ENCODE measurements at regions not wholly inside any gene's neighbourhood (a gene's known extent, or its start where the extent isn't known, plus 50 kb on each side); places are given as distances from the start of the nearest gene placed in this dataset.

- no peak for DNase-seq
These were observed 124.4 kb downstream of the P2RY1 start for GRCh38 chr3:152959307-152959706.

DNA sequence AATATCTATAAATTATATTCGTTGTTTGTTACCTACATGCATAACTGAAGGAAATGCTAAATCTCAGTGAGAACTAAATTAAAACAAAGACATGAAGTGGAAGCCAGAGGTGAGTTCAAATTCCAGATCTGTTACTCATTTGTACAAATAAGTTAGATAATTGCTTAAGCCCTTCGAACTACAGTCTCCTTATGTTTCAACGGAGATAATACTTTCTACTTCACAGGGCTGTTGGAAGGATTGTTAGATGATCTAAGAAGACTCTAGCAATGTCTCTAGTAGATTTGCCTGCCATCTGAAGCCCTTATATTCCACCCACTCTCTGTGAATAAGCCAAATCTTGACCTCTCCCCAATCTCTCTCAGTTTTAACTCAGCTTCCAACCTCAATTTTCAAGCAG lies 125.8 kb downstream of the P2RY1 start:
- no peak for DNase-seq

GRCh38 chr3:152961323-152961722 lies 126.4 kb downstream of the P2RY1 start:
- peak in 1 of 2 experiments; percentile 58 for DNase-seq

DNA sequence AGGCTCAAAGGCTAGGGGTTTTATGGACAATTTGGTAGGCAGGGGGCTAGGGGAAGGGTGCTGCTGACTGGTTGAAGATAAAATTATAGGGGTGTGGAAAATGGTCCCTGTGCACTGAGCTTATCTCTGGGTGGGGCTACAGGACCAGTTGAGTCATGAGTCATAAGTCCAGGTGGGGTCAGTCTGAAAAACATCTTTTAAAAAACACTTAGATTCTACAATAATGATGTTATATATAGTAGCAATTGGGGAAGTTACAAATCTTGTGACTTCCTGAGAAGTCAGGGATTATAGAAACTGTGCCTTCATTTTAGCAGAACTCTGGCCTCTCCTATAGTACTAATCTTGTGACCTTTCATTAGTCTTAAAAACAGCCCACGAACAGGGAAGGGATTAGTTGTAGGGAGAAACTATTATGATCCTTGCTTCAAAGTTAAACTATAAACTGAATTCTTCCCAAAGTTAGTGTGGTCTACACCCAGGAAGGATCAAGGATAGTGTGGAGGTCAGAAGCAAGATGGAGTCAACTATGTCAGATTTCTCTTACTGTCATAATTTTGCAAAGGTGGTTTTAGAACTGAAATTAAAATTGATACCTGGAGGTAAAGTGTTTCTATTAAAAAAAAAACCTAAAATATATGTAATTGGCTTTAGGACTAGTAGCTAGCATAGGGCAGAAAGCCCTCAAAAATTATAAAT lies 130.1 kb downstream of the P2RY1 start:
- no peak for DNase-seq

DNA sequence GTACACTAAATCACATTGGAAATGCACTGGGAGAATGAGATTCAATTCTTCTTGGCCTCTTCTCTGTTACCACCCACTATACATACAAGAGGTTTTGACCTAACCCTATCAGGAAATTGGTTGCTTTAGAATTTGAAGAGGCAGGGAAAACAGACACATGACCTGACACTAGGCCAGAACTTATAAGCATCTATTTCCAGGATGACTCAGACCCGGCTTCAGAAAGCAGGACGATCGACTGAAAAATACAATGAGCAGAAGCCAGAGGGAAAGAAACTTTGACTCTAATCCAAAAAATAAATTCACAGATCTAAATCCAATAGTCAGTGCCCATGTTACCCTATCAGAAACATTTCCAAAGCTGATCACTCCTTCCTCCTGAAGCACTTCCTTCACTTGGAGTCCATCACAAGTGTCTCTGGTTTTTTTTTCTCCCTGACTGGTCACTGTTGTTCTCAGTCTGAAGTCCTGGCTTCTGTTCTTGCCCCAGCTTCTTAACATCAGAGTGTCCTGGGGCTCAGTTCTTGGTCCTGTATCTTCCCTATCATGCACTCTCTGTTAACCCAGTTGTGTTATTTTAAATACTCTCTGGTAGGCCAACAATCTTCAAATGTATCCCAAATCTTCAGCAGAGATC lies 133.6 kb downstream of the P2RY1 start:
- no peak for DNase-seq

- no peak for DNase-seq
These were observed 134.8 kb downstream of the P2RY1 start for GRCh38 chr3:152969557-152970300.

- DNase-seq, result no peak
These were observed 135.9 kb downstream of the P2RY1 start for GRCh38 chr3:152970851-152971250.

DNA sequence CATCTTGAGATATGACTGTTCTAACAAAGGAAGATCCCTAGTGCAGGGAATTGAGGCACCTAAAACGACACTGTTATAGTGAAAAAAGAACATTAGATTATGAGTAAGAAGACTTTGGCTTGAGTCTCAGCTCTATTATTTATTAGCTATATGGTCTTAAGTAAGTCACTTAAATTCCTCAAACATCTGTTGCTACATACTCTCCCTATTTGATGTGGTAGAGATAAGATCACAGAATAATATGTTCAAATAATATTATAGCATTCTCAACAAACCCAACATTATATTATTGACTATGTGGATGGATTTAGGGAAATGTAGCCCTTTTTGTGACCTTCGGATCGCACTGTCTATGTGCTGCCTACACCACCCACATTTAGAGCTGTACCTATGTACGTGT lies 136.9 kb downstream of the P2RY1 start:
- no peak for DNase-seq

DNA sequence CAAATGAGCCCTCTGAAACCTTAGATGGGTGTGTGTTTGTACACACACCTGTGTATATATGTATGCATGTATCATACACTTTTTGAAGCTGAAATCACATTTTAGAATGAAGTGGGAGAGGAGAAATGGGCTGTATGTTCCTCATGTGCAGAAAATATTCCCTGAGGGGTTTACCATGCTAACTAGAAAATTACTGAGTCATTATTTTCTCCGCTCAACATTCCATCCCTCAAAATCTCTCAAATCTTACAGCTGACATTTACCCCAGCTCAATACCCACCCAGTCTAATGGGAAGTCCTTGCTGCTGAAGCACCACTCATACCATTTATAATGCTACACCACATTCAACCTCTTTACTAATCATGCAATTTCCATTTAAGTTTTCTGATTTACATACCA lies 138.6 kb downstream of the P2RY1 start:
- peak in 1 of 2 experiments; percentile 22 for DNase-seq

DNA sequence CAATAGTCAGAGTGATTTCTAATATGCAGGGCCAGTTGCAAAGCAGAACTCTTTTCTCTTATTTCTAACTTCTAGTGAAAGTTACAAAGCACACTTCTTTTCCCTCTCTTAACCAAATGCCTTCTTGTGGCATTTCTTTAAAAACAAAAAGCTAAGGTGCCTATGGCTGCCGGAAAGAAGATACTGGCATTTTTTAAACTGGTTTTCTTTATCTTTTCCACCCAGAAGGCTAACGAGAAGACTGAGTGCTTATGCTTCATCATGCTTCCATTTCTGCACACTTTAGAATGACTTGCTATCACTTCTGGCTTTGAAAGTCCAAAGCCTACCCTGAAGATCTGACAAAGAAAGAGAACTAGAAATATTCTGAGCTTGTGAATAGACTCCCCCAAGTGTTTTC lies 141.3 kb downstream of the P2RY1 start:
- no peak for DNase-seq

DNA sequence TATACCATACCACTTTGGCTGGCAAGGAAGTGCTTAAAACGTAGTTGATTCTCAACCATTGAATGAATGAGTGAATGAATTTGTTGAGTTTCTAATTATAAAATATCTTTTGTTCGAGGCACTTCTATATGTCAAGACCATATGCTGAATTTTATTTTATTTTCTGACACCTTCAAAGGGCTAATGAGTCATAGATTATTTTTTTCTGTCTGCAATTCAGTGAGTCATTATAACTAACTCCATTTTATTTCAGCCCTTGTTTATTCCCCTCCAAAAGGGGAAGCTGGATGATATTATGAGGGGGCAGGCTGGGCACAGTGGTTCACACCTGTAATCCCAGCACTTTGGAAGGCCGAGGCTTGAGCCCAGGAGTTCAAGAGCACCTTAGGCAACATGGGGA lies 142.4 kb downstream of the P2RY1 start:
- DNase-seq, result no peak

DNA sequence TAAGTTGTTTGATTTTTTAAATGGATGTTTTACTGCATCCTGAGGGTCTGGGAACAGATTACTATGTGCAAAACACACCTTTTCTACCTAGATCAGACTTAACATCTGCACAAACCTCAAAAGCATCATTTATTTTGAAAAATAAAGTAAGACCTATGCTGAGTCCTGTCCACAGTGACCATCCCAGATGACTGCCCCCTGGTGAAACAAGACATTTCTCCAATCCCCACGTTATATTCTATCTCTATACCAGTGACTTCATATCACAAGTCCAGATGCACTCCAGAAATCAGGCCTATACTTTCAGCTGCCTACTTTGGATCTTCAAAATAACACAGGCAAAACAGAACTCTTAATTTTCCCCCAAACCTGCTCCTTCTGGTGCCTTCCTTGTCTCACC lies 143.2 kb downstream of the P2RY1 start:
- no peak for DNase-seq

DNA sequence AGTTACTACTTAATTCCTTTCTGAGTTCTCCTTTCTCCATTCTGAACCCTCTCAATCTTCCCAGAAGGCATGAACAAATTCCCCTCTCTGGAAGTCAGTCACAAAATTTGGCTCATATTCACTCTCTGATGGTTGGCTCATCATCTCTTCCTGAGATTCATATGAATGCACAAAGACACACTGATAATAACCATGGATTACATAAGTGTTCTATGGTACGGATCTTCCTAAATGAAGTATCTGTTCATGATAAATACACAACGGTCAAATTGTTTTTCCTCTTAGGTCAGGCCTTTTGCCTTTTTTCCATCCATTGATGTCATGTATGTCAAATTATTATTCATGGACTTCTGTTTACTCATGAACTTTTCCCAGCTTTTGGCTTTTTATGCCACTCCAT lies 162.6 kb downstream of the P2RY1 start:
- no peak for DNase-seq

DNA sequence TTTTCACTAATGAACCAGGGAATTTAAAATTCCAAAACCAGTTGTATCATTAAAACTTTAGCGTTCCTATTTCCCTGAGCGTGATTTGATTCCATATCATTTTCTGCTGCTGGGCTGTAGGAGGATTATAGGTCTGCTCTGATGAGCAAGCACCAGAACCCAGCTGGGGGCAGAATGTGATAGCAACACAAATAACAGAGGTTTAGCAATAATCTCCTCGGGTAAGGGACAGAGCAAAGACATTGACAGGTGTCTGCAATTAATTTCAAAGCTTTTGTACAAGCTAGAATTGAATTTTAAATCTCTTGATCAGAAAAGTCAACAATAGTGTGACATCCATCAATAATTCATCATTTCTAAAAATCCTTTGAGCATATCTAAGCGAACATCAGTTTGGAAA lies 163.4 kb upstream of the RAP2B start:
- no peak for DNase-seq

GRCh38 chr3:153000325-153000724 lies 161.7 kb upstream of the RAP2B start:
- DNase-seq, result no peak

GRCh38 chr3:153001210-153002078 lies 160.6 kb upstream of the RAP2B start:
- no peak for DNase-seq

GRCh38 chr3:153003441-153003840 lies 158.6 kb upstream of the RAP2B start:
- no peak for DNase-seq

DNA sequence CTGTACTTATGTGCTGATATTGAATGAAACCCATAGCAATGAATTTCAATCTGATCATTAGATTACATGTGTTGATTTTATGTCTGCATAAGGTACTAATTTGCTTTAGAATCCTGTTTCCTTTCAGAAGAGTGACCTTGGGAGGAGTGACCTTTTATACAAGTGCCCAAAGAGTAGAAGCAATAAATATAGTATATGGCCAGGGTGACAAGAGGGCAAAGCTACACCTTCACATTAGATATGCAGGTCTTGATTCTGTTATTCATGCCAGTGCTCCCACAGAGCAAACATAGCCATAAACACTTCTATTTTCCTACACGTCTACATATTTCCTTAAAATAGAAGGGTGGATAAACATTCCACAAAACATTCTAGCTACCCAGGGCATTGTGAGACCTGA lies 158.2 kb upstream of the RAP2B start:
- DNase-seq, result no peak

DNA sequence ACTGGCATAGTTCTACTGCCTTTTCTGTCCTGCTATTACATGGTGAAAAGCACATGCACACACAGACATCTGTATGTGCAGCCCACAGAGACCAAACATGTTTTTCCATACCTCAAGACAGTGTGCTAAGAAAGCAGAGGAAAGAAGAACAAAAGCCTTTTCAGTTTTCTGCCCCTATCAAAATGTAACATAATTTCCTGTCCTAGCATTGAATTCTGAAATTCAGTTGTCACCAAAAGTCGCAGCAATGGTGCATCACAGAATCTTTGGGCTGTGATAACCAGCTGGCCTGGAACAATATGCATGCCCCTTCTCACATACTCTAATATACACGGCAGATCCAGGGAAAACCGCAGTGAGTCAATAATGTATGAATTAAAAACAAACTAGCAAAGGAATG lies 153.8 kb upstream of the RAP2B start:
- no peak for DNase-seq

DNA sequence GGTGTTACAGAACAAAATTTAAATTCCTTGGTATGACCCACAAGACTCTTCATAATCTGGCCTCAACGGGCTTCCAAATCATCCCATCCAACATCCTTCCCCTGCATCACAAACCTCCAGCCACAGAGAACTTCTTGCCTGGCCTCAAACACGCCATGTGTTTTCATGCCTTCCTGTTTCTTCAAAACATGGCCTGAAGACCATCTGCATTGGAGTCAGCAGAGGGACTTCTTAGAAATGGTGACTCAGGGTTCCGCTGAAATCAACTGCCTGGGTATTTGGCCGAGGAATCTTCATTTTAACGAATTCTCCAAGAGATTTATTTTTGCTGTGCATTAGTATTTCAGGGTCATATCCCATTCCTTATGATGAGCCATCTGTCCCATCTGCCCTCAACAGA lies 138.1 kb upstream of the RAP2B start:
- DNase-seq, result no peak

DNA sequence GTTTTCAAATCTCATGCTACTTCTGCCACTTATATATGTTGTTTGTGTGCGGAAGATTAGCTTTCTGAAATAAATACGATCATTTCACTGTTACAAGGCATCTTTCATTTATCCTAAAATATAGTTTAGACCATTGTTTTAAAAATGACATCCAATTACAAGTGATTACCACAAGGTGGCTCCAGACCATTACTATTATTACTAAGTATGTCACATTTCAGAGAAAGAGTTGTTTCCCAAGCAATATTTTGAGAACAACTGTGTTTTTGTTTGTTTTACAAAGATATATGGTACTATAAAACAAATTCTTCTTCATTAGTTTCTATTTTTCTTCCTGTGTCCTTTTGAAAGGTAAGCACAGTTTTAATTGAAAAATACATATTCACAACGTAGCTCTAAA lies 136.0 kb upstream of the RAP2B start:
- DNase-seq, result peak; percentile 16 to 51

GRCh38 chr3:153028381-153028780 lies 133.6 kb upstream of the RAP2B start:
- no peak for DNase-seq

DNA sequence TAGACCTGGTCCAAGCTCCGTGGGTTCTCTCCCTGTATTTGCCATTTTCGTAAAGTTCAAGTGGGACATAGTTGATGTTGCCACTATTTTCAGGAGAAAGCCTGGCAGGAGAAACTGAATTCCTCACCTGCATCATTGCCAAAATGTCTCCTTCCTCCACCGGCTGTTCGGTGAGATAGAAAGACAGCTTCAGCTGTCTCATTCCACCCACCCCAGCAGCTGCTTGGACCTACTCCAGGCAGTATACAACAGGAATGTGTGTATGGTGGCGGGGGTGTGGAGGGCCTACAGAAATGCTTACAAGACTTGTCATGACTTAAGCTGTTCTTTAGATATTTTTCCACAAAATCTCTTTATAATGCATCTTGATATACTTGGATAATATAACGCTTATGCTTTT lies 132.7 kb upstream of the RAP2B start:
- DNase-seq, result no peak
